PC-9 (cell line): ENCODE measurements at regions not wholly inside any gene's neighbourhood (a gene's known extent, or its start where the extent isn't known, plus 50 kb on each side); places are given as distances from the start of the nearest gene placed in this dataset.

Experiments
- BruUV-seq: library from RNA; stranded (reverse); fragments of 400-500 nt; replicated peaks from 2 replicates; lab custom pipeline; 2021; lab: Mats Ljungman, UMichigan
- CTCF ChIA-PET: fragments of 300-600 bp; sonication (Branson Sonifier 250); formaldehyde crosslinking; loops from one replicate; lab custom pipeline; 2022; ENCODE audit warnings: antibody characterized with exemption; lab: Charles Lee
- POLR2A ChIA-PET: fragments of 300-600 bp; sonication (Branson Sonifier 250); formaldehyde crosslinking; loops from one replicate; lab custom pipeline; 2022; ENCODE audit warnings: antibody characterized with exemption; ENCODE audit not compliant: unreplicated experiment; lab: Charles Lee
- DNase-seq, 2 experiments: peaks; one replicate each; pipeline versions ENCODE4 v3.0.0 to v3.0.0-alpha.2; 2015 to 2022; ENCODE audit warnings: mixed read lengths in 1 of 2
- H2AFZ ChIP-seq: fragments of 200-600 bp; sonication (generic); 2 replicates; pipeline ENCODE4 v1.8.1; 2017; ENCODE audit warnings: antibody characterized with exemption
- H3F3A ChIP-seq: fragments of 200-600 bp; sonication (generic); 2 replicates; pipeline ENCODE4 v1.8.1; 2017; ENCODE audit warnings: antibody characterized with exemption, mild to moderate bottlenecking, low read depth; ENCODE audit not compliant: insufficient read depth
- H3K27ac ChIP-seq: fragments of 200-600 bp; sonication (generic); 2 replicates; pipeline ENCODE4 v1.6.1; 2016; ENCODE audit warnings: mixed run types
- H3K27me3 ChIP-seq: fragments of 200-600 bp; sonication (generic); 2 replicates; pipeline ENCODE4 v1.6.1; 2016; ENCODE audit warnings: low read depth, mixed run types; ENCODE audit not compliant: insufficient read depth
- H3K36me3 ChIP-seq: fragments of 200-600 bp; sonication (generic); 2 replicates; pipeline ENCODE4 v1.6.1; 2016; ENCODE audit warnings: low read depth, mixed run types
- H3K4me1 ChIP-seq: fragments of 200-600 bp; sonication (generic); replicated peaks from 2 replicates; pipeline ENCODE4 v1.6.1; 2016; ENCODE audit warnings: mixed run types; ENCODE audit not compliant: insufficient read depth
- H3K4me2 ChIP-seq: fragments of 200-600 bp; sonication (generic); 2 replicates; pipeline ENCODE4 v1.6.1; 2017; ENCODE audit warnings: mixed run types
- H3K4me3 ChIP-seq: fragments of 200-600 bp; sonication (generic); 2 replicates; pipeline ENCODE4 v1.6.1; 2016; ENCODE audit warnings: mixed run types
- H3K79me2 ChIP-seq: fragments of 200-600 bp; sonication (generic); 2 replicates; pipeline ENCODE4 v1.6.1; 2017; ENCODE audit warnings: low read depth, mixed run types
- H3K9me2 ChIP-seq: fragments of 200-600 bp; sonication (generic); 2 replicates; pipeline ENCODE4 v1.8.1; 2017; ENCODE audit warnings: mild to moderate bottlenecking; ENCODE audit not compliant: insufficient read depth
- H3K9me3 ChIP-seq: fragments of 200-600 bp; sonication (generic); 2 replicates; pipeline ENCODE4 v1.8.1; 2016; ENCODE audit warnings: low read depth; ENCODE audit not compliant: insufficient read depth
- H4K20me1 ChIP-seq: fragments of 200-600 bp; sonication (generic); 2 replicates; pipeline ENCODE4 v1.8.1; 2017; ENCODE audit not compliant: insufficient read depth
- EZH2 ChIP-seq: fragments of 200-600 bp; sonication (generic); IDR thresholded peaks from 2 replicates; pipeline ENCODE4 v1.8.0; 2017; ENCODE audit warnings: antibody characterized with exemption, low read depth
- intact Hi-C: fragments of 100-400 bp; cut with micrococcal nuclease; formaldehyde crosslinking; loops from one replicate; pipeline ENCODE4 v1.10.0; 2022; ENCODE audit not compliant: unreplicated experiment
- TF ChIP-seq, protein P1 (sequence below): fragments of 200-600 bp; sonication (generic); conservative IDR thresholded peaks from 2 replicates; pipeline ENCODE4 v1.6.1; 2017; ENCODE audit warnings: mixed run types, antibody characterized with exemption, mild to moderate bottlenecking, moderate library complexity

GRCh38 chr11:50246183-50246582 is 213.5 kb downstream of the OR4C45 start:
- CTCF ChIA-PET, result no interaction called here

DNA sequence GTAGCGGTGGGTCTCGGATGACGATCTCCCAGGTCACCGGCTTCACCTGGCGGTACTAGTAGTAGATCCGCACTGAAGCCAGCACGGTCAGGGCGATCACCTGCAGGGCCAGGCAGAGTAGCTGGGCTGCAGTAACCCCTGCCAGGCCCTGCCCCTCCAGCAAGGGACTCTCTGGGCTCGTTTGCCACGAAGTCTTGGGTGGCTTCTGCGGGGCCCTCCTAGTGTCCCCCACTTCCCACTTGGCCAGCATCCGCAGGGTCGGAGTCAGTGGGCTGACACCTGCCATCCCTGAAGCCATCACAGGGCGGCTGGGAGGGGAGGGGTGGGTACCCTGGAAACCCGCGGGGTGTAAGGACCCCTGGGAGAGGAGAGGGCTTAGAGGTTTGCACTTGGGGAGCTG is 214.0 kb downstream of the OR4C45 start:
- no peak for DNase-seq
- ChIA-PET POLR2A (no interaction called here), CTCF (no interaction called here)
- TF ChIP-seq EZH2, result no peak
- TF ChIP-seq, protein P1, sequence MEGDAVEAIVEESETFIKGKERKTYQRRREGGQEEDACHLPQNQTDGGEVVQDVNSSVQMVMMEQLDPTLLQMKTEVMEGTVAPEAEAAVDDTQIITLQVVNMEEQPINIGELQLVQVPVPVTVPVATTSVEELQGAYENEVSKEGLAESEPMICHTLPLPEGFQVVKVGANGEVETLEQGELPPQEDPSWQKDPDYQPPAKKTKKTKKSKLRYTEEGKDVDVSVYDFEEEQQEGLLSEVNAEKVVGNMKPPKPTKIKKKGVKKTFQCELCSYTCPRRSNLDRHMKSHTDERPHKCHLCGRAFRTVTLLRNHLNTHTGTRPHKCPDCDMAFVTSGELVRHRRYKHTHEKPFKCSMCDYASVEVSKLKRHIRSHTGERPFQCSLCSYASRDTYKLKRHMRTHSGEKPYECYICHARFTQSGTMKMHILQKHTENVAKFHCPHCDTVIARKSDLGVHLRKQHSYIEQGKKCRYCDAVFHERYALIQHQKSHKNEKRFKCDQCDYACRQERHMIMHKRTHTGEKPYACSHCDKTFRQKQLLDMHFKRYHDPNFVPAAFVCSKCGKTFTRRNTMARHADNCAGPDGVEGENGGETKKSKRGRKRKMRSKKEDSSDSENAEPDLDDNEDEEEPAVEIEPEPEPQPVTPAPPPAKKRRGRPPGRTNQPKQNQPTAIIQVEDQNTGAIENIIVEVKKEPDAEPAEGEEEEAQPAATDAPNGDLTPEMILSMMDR, result no peak
- no peak overlapping the region for H2AFZ ChIP-seq
- H3K9me3 ChIP-seq, result no peaks in the 10 kb centered on the region
- H3K4me1 ChIP-seq, result no peaks in the 10 kb centered on the region
- no peak overlapping the region for H3K27ac ChIP-seq
- BruUV-seq, result no TSS peak
- no peaks in the 10 kb centered on the region; the same call in 1 of the 2 replicates for H3K9me2 ChIP-seq
- H3K79me2 ChIP-seq, result no peaks in the 10 kb centered on the region
- H4K20me1 ChIP-seq, result no peaks in the 10 kb centered on the region
- no peak overlapping the region for H3K4me3 ChIP-seq
- no peaks in the 10 kb centered on the region for H3K27me3 ChIP-seq
- intact Hi-C loops, result no loop called here
- no peak overlapping the region for H3K4me2 ChIP-seq
- no peaks in the 10 kb centered on the region for H3F3A ChIP-seq
- H3K36me3 ChIP-seq, result no peaks in the 10 kb centered on the region

More at GRCh38 chr11:50246183-50246582, 213.5 kb downstream of the OR4C45 start:
- BruUV-seq, result no TSS peak
- Histone ChIP-seq H2AFZ (no peak overlapping the region), H3K79me2 (no peaks in the 10 kb centered on the region), H3K36me3 (no peaks in the 10 kb centered on the region), H3K4me3 (no peak overlapping the region), H3K9me3 (no peaks in the 10 kb centered on the region), H3K27ac (no peak overlapping the region), H3K27me3 (no peaks in the 10 kb centered on the region), H3K9me2 (no peaks in the 10 kb centered on the region; the same call in 1 of the 2 replicates), H3K4me2 (no peak overlapping the region), H3K4me1 (no peaks in the 10 kb centered on the region), H4K20me1 (no peaks in the 10 kb centered on the region), H3F3A (no peaks in the 10 kb centered on the region)
- TF ChIP-seq EZH2, result no peak
- TF ChIP-seq, protein P1, result no peak
- intact Hi-C loops, result no loop called here
- POLR2A ChIA-PET, result no interaction called here
- DNase-seq, result no peak

DNA sequence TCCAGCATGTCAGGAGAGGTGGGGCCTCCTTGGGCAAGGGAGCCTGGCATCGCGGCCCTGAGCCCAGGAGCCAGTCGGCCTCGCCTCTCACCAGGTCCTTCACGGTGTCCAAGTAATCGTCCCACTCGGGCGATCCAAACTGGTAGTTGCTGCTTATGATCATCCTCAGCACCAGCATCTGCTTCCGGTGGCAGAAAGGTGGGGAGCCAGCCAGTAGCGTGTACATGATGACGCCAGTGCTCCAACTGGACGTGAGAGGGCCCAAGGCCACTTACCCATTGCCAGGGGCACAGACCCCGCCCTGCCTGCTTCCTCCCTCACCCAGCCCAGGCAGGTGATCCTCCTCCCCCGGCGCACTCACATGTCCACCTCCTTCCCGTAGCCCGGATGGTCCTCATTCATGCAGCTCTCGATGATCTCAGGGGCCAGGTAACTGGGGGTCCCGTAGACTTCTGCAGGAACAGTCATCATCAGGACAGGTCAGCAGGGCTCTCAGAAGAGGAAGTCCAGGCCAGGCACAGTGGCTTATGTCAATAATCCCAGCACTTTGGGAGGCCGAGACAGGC is 214.7 kb downstream of the OR4C45 start:
- POLR2A ChIA-PET, result no interaction called here
- TF ChIP-seq, protein P1, result no peak
- TF ChIP-seq EZH2, result no peak
- DNase-seq, result no peak
- Histone ChIP-seq H2AFZ (no peak overlapping the region), H3K4me2 (no peak overlapping the region), H3K36me3 (no peaks in the 10 kb centered on the region), H3F3A (no peaks in the 10 kb centered on the region), H4K20me1 (no peaks in the 10 kb centered on the region), H3K4me3 (no peak overlapping the region), H3K9me2 (no peaks in the 10 kb centered on the region; the same call in 1 of the 2 replicates), H3K27me3 (no peaks in the 10 kb centered on the region), H3K79me2 (no peaks in the 10 kb centered on the region), H3K9me3 (no peaks in the 10 kb centered on the region), H3K4me1 (no peaks in the 10 kb centered on the region), H3K27ac (no peak overlapping the region)
- BruUV-seq, result no TSS peak
- intact Hi-C loops, result no loop called here
- CTCF ChIA-PET, result no interaction called here
